ENCODE measurements at regions not wholly inside any gene's neighbourhood (a gene's known extent, or its start where the extent isn't known, plus 50 kb on each side); places are given as distances from the start of the nearest gene placed in this dataset.

DNA sequence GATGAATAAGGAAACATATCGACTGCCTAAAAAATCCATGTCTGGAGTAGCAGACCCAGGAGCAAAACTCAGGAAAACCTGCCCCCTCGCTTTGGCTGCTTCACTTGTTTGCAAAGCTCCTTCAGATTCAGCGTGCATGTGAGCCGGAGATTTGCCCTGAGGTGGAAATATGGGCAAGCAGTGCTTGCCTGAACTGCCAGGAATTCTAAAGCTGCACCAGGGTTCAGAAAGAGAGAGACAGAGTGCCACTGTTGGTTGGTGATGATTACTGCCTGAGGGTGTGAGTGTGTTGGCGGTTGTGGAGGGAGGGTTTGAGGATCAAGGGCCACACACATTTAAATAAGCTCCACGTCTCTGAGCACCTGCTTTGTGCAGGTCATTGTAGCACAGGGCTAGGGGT, 139.6 kb upstream of the RGPD4 start:
- Histone ChIP-seq H3K36me3 (ENCODE audit: control insufficient read depth, insufficient read depth, low read length) (no peaks in the 10 kb centered on the region), H3K4me3 (ENCODE audit: low read depth, low read length) (no peak overlapping the region), H3K27me3 (ENCODE audit: control insufficient read depth, insufficient read depth, low read length) (no peaks in the 10 kb centered on the region)
- DNase-seq (ENCODE audit: low read depth), result no peak
- ChIA-PET CTCF (no interaction called here), POLR2A (no interaction called here)
- TF ChIP-seq, protein P1, sequence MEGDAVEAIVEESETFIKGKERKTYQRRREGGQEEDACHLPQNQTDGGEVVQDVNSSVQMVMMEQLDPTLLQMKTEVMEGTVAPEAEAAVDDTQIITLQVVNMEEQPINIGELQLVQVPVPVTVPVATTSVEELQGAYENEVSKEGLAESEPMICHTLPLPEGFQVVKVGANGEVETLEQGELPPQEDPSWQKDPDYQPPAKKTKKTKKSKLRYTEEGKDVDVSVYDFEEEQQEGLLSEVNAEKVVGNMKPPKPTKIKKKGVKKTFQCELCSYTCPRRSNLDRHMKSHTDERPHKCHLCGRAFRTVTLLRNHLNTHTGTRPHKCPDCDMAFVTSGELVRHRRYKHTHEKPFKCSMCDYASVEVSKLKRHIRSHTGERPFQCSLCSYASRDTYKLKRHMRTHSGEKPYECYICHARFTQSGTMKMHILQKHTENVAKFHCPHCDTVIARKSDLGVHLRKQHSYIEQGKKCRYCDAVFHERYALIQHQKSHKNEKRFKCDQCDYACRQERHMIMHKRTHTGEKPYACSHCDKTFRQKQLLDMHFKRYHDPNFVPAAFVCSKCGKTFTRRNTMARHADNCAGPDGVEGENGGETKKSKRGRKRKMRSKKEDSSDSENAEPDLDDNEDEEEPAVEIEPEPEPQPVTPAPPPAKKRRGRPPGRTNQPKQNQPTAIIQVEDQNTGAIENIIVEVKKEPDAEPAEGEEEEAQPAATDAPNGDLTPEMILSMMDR (IDR thresholded peaks at IDR 0.05; ENCODE audit: insufficient read depth, low read depth, low read length), result no peak

GRCh38 chr2:107688135-107688534, 138.6 kb upstream of the RGPD4 start:
- Histone ChIP-seq H3K36me3 (ENCODE audit: control insufficient read depth, insufficient read depth, low read length) (no peaks in the 10 kb centered on the region), H3K27me3 (ENCODE audit: control insufficient read depth, insufficient read depth, low read length) (no peaks in the 10 kb centered on the region), H3K4me3 (ENCODE audit: low read depth, low read length) (no peak overlapping the region)
- TF ChIP-seq, protein P1 (IDR thresholded peaks at IDR 0.05; ENCODE audit: insufficient read depth, low read depth, low read length), result no peak
- ChIA-PET POLR2A (no interaction called here), CTCF (no interaction called here)
- DNase-seq (ENCODE audit: low read depth), result no peak

DNA sequence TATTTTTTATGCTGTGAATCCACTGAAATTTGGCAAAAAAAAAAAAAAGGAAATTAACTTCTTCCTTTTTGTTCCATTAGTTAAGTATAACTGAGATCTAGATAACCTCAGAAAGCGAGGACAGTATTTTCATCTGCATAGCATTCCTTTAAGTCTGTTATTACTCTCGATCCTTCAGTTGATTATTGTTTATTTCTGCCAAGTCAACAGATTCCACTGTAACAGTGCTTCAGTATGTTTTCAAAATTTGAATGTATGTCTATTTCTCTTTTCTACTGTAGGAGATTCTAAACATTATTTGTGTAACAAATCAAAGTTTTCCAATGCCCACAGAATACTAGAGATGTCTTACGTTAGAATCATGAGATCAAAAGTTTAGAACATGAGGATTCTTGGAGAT, 133.1 kb upstream of the RGPD4 start:
- no peaks in the 10 kb centered on the region for H3K27me3 ChIP-seq (ENCODE audit: control insufficient read depth, insufficient read depth, low read length)
- POLR2A ChIA-PET, result no interaction called here
- CTCF ChIA-PET, result no interaction called here
- no peaks in the 10 kb centered on the region for H3K36me3 ChIP-seq (ENCODE audit: control insufficient read depth, insufficient read depth, low read length)
- TF ChIP-seq, protein P1 (IDR thresholded peaks at IDR 0.05; ENCODE audit: insufficient read depth, low read depth, low read length), result no peak
- no peak overlapping the region for H3K4me3 ChIP-seq (ENCODE audit: low read depth, low read length)
- DNase-seq (ENCODE audit: low read depth), result no peak

DNA sequence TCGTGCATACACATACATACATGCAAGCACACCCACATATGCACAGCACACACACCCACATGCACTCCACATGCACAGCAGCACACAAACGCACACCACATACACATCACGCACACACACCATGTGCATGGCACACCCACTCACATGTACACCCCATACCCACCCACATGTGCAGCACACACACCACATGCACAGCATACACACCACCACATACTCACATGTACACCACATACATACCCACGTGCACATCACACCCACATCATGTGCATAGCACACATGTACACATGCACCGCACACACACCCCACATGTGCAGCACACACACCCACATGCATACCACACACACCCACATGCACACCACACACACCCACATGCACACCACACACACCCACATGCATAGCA, 132.0 kb upstream of the RGPD4 start:
- CTCF ChIA-PET, result no interaction called here
- no peak overlapping the region for H3K4me3 ChIP-seq (ENCODE audit: low read depth, low read length)
- no peaks in the 10 kb centered on the region for H3K27me3 ChIP-seq (ENCODE audit: control insufficient read depth, insufficient read depth, low read length)
- TF ChIP-seq, protein P1 (IDR thresholded peaks at IDR 0.05; ENCODE audit: insufficient read depth, low read depth, low read length), result no peak
- no peak for DNase-seq (ENCODE audit: low read depth)
- POLR2A ChIA-PET, result no interaction called here
- H3K36me3 ChIP-seq (ENCODE audit: control insufficient read depth, insufficient read depth, low read length), result no peaks in the 10 kb centered on the region

DNA sequence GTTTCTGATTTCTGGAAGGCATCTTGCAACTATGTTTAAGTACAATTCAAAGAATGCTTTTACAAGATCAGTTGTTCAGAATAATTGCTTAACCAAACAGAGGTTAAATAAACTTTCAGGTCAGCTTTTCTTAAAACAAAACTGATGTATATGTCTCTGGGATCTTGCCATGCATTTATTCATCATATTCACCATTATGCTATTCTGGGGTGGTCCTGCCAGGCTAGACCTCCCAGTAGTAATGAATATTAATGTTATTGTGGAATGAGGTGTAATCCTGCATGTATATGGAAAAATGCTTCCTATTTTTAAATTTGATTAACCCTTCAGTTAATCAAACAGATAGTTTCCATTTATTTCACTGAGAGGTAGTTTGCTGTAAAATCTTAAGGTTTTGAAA, 129.3 kb upstream of the RGPD4 start:
- no peaks in the 10 kb centered on the region for H3K36me3 ChIP-seq (ENCODE audit: control insufficient read depth, insufficient read depth, low read length)
- TF ChIP-seq, protein P1 (IDR thresholded peaks at IDR 0.05; ENCODE audit: insufficient read depth, low read depth, low read length), result no peak
- CTCF ChIA-PET, result no interaction called here
- POLR2A ChIA-PET, result no interaction called here
- H3K4me3 ChIP-seq (ENCODE audit: low read depth, low read length), result no peak overlapping the region
- H3K27me3 ChIP-seq (ENCODE audit: control insufficient read depth, insufficient read depth, low read length), result no peaks in the 10 kb centered on the region
- DNase-seq (ENCODE audit: low read depth), result no peak
